GM12873 (cell line): ENCODE measurements at regions not wholly inside any gene's neighbourhood (a gene's known extent, or its start where the extent isn't known, plus 50 kb on each side); places are given as distances from the start of the nearest gene placed in this dataset.

ENCODE experiments used
- CTCF ChIP-seq: IDR thresholded peaks from 2 replicates; pipeline ENCODE4 v1.5.1; 2012; ENCODE audit warnings: low read depth, mild to moderate bottlenecking, moderate library complexity, low read length, control low read depth; ENCODE audit not compliant: insufficient read depth; ENCODE audit errors: missing control alignments

DNA sequence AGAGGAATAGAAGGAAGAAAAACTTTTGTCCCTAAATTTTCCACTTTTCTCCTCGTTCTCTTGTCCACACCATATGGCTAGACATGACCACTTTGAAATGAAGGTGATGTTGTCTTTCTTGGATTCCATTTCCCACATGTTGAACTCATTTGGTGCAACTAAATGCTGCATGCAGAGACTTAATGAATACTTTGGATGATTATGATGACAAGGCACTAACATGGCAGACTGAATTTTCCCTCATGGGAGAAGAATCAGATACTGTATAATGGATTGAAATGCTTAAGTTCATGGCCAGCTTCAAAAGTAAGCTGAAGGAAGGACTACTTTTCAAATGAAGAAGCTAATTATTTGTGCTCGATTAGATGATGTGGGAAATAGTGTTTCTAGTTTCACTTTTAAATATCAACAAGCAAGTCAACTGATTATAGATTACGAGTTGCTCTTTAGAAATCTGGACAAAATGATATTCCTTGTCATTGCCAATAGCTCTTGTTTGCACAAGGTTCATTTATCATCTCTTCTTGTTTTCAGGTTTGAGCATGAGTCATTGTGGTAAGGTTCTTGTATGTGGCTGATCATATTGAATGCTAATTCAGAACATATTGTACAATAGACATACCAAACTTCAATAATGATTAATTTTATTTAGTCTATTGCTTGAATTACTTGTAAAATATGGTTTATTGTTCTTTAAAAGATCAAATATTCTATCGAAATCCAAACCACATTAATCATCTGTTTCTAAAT is 501.3 kb upstream of the FTMT start:
- TF ChIP-seq CTCF: no peak

GRCh38 chr5:121366515-121366914 is 485.2 kb upstream of the FTMT start:
- no peak for TF ChIP-seq CTCF

DNA sequence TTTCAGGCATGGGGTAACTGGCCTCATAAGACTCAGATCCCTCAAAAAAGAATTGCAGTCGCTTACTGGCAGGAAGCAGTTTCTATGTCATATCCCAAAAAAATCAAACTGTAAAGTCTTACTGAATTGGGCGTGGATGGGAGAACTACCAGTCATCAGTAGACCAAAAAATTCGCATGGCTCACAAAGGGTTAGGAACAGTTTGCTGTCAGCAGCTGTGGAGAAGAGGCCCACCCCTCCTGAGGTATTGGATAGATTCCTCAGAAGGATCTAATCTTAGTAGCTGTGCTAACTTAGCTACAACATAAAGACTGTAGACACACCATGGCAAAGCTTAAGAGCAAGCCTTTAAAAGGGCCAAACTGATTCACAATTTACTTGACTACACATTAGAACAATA is 478.3 kb upstream of the FTMT start:
- no peak for TF ChIP-seq CTCF

DNA sequence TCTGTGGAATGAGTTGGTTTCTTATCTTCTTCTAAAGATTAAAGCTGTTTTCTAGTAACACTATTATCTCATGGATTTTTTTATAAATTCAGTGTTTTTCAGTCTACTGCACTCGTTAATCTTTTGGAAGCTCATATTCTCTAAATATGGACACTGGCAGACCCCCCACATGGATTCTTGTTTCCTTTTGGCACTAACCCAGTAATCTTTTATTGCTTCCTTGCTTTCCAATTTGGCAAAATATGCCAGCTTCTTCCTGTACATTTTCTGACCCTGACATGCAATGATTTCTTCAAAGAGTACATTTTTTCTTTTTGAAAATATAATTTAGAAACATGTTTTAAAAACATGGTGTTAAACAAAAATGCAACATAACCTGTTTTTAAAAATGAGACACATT is 474.2 kb upstream of the FTMT start:
- no peak for TF ChIP-seq CTCF

DNA sequence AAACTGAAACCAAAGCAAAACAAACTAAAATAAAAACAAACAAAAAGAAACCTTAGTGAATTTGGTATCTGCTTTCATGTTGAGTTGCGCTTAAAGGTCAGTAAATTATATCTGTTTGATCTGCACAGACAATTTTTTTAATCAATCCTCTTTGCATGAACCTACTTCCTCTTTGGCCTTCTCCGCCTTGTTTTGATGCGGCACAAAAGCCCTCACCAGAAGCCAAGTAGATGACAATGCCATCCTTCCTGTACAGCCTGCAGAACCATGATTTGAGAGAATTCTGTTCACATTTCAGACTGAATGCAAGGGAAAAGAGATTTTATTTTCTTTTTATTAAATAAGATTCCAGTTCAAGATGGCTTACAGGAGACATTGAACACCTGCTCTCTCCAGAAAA is 473.6 kb upstream of the FTMT start:
- no peak for TF ChIP-seq CTCF

DNA sequence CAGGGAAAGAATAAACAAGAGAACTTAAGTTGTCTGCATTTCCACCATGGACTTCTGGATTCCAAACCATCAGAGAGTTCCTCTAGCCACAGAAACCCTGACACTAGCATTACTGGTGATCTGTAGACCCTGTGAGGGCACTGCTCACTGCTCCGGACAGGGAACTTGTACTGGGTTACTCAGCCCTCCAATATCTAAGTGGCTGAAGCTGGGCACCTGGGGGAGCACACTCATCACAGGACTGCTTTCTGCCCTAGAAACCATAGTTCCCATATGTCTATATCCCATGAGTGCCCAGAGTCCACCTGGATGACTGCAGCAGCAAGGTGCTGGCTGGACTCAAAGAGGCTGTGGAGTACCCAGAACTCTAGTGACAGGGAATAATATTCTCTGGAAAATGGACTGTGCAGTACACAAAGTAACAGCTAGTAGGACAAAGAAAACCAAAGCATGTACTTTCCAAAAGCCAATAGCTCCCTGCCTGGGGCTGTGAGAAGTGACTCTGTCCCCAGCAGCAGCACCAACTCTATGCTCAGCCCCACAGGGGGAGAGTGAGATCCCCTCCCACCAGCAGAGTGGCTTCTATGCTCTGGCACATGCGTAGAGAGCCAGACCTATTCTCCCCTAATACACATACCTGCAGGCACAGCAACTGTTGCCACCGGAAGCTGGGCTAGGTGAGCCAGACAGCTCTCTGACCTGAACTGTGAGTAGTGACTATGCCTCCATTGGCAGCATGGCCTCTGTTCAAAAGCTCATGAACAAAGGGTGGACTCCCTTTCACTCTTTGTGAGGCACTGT is 472.9 kb upstream of the FTMT start:
- TF ChIP-seq CTCF: no peak

DNA sequence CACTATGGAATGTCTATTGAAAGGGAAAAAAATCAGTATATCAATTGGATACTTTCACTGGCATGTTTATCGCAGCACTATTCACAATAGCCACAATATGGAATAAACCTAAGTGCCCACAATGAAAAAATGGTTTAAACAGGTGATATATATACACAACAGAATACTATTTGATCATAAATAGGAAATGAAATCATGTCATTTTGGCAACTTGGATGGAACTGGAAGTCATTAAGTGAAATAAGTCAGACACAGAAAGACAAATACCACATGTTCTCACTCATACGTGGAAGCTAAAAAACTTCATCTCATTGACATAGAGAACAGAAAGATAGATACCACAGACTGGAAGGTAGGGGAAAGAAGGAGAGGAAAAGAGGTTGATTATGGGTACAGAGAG is 471.6 kb upstream of the FTMT start:
- no peak for TF ChIP-seq CTCF
